Large intestine (tissue), 3 donors: ENCODE measurements at regions not wholly inside any gene's neighbourhood (a gene's known extent, or its start where the extent isn't known, plus 50 kb on each side); places are given as distances from the start of the nearest gene placed in this dataset.

Source experiments
- DNase-seq, 2 donors: peaks; one replicate each; pipeline versions ENCODE4 v3.0.0 to v3.0.0-alpha.2; 2013
- H3K27ac ChIP-seq: one replicate; pipeline ENCODE4 v1.5.1; 2013; ENCODE audit warnings: low read length
- H3K27me3 ChIP-seq: 2 replicates; pipeline ENCODE4 v1.6.1; 2013; ENCODE audit warnings: low read length; ENCODE audit not compliant: control insufficient read depth, insufficient read depth
- H3K36me3 ChIP-seq: 2 replicates; pipeline ENCODE4 v1.6.1; 2013; ENCODE audit warnings: low read length; ENCODE audit not compliant: control insufficient read depth, insufficient read depth
- H3K4me1 ChIP-seq: one replicate; pipeline ENCODE4 v1.6.1; 2013; ENCODE audit warnings: low read length; ENCODE audit not compliant: control insufficient read depth, insufficient read depth
- H3K4me3 ChIP-seq: one replicate; pipeline ENCODE4 v1.5.1; 2013; ENCODE audit warnings: low read length
- H3K9me3 ChIP-seq: one replicate; pipeline ENCODE4 v1.6.1; 2013; ENCODE audit warnings: mild to moderate bottlenecking, low read depth, low read length, moderate library complexity; ENCODE audit not compliant: control insufficient read depth
- WGBS: methylation state at CpG from one replicate; pipeline ENCODE4 v1.1.5; 2013; ENCODE audit warnings: low lambda C conversion rate; ENCODE audit not compliant: insufficient coverage; 5-methylcytosine and 5-hydroxymethylcytosine counted together

DNA sequence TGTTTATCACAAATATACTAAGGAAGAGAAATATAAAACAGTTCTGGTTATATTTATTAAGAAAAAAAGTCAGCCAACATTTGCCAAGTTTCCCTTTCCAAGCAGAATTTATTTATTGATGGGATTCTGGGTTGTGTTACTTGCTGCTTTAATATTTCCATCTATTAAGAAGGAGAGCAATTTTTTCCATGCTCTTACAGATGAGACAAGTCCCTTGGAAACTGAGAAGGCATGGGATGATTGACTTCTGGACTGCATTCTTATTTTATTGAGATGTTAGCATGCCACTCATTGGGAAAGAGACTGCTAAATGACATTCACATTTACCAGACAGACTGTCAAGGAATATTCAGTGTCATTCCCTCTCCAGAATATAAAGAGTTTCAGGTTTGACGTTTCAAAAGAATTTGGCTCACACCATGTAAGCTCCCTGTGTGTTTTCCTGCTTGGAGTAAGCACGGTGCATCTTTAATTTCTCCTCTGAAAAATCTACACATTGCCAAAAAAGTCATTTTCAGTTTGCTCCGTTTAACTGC lies 1565.2 kb upstream of the GOT2 start:
- WGBS, result 83% methylated on average over 1 of the region's 3 CpGs
- no peaks in the 10 kb centered on the region for H3K9me3 ChIP-seq
- DNase-seq, result no peak

DNA sequence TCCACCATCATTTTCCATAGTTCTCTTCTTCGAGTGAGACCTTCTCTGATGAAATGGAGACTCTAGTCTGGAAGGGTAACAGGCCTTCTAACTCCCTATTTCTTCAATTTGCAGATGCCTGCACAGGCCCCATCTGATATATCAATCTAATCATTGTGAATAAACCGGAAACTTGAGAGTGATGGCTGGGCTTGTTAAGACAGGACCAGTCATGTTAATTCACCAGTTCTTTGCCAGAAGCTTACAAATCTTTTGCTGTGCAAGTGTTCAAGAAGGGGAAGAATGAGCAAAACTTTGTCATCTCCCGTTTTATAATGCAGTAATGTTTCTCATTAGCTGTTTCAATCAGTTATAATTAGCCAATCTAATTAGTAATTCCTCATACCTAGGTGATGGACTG lies 1561.3 kb upstream of the GOT2 start:
- H3K4me1 ChIP-seq, result no peaks in the 10 kb centered on the region
- H3K27ac ChIP-seq, result no peak overlapping the region
- no peaks in the 10 kb centered on the region for H3K27me3 ChIP-seq
- 100% methylated on average over 1 of the region's 3 CpGs for WGBS
- no peaks in the 10 kb centered on the region for H3K9me3 ChIP-seq
- H3K4me3 ChIP-seq, result no peak overlapping the region
- no peaks in the 10 kb centered on the region for H3K36me3 ChIP-seq
- DNase-seq, result no peak

More for the DNA sequence above, 1565.2 kb upstream of the GOT2 start:
- Histone ChIP-seq H3K27ac (no peak overlapping the region), H3K36me3 (no peaks in the 10 kb centered on the region), H3K4me3 (no peak overlapping the region), H3K4me1 (no peaks in the 10 kb centered on the region), H3K27me3 (no peaks in the 10 kb centered on the region)

DNA sequence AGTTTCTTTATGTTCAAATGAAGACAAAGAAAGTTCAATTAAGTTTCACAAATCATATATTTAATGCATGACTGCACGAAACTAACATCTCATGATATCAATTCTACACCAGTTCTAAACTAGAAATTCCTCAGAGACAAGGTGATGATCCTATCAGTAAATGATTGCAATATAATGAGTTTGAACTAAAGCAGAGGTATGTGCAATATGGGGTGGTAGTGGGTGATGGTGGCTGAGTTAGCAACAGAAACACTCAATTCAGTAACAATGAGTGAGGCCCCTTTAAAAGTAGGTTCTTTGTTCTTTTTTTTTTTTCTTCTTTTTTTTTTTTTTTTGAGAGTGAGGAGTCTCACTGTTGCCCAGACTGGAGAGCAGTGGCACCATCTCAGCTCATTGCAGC lies 1551.7 kb upstream of the GOT2 start:
- no peak for DNase-seq
- no peaks in the 10 kb centered on the region for H3K36me3 ChIP-seq
- H3K27me3 ChIP-seq, result no peaks in the 10 kb centered on the region
- no CpG with 5 or more reads among the region's 1 CpG for WGBS
- no peak overlapping the region for H3K4me3 ChIP-seq
- no peaks in the 10 kb centered on the region for H3K4me1 ChIP-seq
- no peaks in the 10 kb centered on the region for H3K9me3 ChIP-seq
- no peak overlapping the region for H3K27ac ChIP-seq

DNA sequence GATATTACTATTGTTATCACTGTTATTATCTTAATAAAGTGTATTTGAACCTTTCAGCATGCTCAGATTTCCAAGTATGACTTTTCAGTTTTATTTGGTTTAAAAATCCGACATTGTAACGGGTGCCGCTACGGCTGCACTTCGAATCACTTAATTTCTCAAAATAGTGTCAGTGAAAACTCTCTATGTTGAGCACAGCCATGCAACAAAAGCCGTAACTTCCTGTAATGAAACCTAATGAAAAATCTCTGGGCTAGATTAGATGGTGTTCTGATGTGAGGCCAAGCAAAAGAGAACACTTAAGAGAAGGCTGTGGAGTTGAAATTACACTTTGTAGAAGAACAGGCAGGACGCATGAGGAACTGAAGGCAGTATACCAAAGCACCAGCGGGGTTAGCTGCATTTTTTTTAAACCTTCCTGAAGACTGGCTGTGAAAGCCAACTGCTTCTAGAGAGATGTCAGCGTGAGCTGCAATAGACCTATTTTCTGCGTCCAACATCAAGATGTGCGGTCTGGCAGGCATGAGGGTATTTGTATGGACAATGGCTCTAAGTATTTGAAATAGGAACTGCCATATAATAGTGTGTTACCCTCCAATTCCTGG lies 1545.0 kb upstream of the GOT2 start:
- Histone ChIP-seq H3K27me3 (no peaks in the 10 kb centered on the region), H3K4me1 (no peaks in the 10 kb centered on the region), H3K36me3 (no peaks in the 10 kb centered on the region), H3K9me3 (no peaks in the 10 kb centered on the region), H3K27ac (no peak overlapping the region), H3K4me3 (no peak overlapping the region)
- no peak for DNase-seq
- whole genome bisulfite sequencing, result 98% methylated on average over 8 of the region's 11 CpGs

DNA sequence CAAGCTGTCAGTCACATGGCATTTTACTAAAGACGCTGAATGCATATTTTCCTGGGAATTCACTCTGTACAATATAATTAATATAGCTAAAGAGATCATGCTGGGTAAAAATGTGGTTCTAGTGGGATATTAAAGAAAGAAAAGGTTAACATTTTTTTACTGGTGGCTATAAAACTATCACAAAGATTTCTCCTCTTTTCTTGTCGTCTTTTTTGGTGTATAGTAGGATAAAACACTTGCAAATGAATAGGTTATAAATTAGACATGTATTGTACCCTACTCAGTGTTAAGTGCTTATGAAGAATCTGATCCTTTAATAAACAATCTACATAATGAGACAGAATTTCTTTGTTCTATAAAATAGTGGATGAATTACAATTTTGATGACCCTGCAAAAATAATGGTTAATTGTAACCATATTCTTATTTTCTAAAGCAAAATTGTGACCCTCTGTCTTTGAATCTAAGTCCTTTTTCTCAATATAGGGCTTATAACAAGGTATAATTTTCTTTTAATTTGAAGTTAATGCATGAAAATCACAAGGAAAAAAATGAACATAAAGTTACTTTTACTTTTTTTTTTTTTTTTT lies 1540.4 kb upstream of the GOT2 start:
- Histone ChIP-seq H3K27me3 (no peaks in the 10 kb centered on the region), H3K27ac (no peak overlapping the region), H3K36me3 (no peaks in the 10 kb centered on the region), H3K4me3 (no peak overlapping the region), H3K4me1 (no peaks in the 10 kb centered on the region), H3K9me3 (no peaks in the 10 kb centered on the region)
- WGBS, result 67% methylated on average over 1 of the region's 2 CpGs
- no peak for DNase-seq

- no peak for DNase-seq
- Histone ChIP-seq H3K27ac (no peak overlapping the region), H3K4me3 (no peak overlapping the region), H3K27me3 (no peaks in the 10 kb centered on the region), H3K9me3 (no peaks in the 10 kb centered on the region), H3K4me1 (no peaks in the 10 kb centered on the region), H3K36me3 (no peaks in the 10 kb centered on the region)
These were observed 1537.7 kb upstream of the GOT2 start for GRCh38 chr16:60271781-60272180.

- WGBS, result 100% methylated on average over 1 of the region's 3 CpGs
- no peaks in the 10 kb centered on the region for H3K4me1 ChIP-seq
- no peak for DNase-seq
These were observed 1537.1 kb upstream of the GOT2 start for GRCh38 chr16:60271025-60271771.

DNA sequence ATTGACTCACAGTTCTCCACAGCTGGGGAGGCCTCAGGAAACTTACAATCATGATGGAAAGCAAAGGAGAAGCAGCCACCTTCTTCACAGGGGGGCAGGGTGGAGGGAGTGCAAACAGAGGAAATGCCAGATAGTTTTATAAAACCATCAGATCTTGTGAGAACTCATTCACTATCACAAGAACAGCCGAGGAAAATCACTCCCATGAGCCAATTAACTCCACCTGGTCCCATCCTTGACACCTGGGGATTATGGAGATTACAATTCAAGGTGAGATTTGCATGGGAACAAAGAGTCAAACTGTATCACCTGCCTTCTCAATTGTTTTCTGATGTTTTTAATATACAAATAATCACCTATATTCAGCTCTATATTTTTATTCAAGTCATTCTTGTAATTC lies 1527.3 kb upstream of the GOT2 start:
- no CpG with 5 or more reads among the region's 1 CpG for WGBS
- no peaks in the 10 kb centered on the region for H3K9me3 ChIP-seq
- no peaks in the 10 kb centered on the region for H3K4me1 ChIP-seq

More at GRCh38 chr16:60271025-60271771, 1537.1 kb upstream of the GOT2 start:
- Histone ChIP-seq H3K27me3 (no peaks in the 10 kb centered on the region), H3K27ac (no peak overlapping the region), H3K36me3 (no peaks in the 10 kb centered on the region), H3K9me3 (no peaks in the 10 kb centered on the region), H3K4me3 (no peak overlapping the region)

GRCh38 chr16:60259956-60260355 lies 1525.8 kb upstream of the GOT2 start:
- Histone ChIP-seq H3K4me1 (no peaks in the 10 kb centered on the region), H3K36me3 (no peaks in the 10 kb centered on the region), H3K27ac (no peak overlapping the region), H3K4me3 (no peak overlapping the region), H3K9me3 (no peaks in the 10 kb centered on the region), H3K27me3 (no peaks in the 10 kb centered on the region)
- no peak for DNase-seq
- WGBS, result 83% methylated on average over 1 of the region's 2 CpGs

More for the DNA sequence above, 1527.3 kb upstream of the GOT2 start:
- Histone ChIP-seq H3K27me3 (no peaks in the 10 kb centered on the region), H3K36me3 (no peaks in the 10 kb centered on the region), H3K27ac (no peak overlapping the region), H3K4me3 (no peak overlapping the region)
- DNase-seq, result no peak

DNA sequence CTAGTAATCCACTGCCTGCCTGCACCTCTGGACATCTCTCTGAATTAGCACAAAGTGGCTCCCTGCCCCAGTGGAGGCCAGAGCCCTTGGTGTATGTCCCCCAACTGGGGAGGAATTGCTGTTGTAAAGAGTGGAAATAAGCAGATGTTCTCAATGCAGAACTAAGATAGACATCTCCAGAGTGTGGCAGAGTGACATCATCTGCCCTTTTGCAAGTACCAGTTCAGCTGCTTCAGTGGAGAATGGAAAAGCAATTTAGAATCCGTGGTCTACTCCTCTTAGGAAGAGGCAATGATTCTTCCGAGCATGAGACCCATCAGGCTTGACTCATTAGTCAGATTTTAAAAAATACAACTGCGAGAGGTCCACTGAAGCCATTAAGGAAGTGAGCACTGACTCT lies 1512.0 kb upstream of the GOT2 start:
- no peaks in the 10 kb centered on the region for H3K4me1 ChIP-seq
- WGBS, result no CpG with 5 or more reads among the region's 3 CpGs

More for the DNA sequence above, 1512.0 kb upstream of the GOT2 start:
- H3K4me3 ChIP-seq, result no peak overlapping the region
- no peaks in the 10 kb centered on the region for H3K9me3 ChIP-seq
- no peak for DNase-seq
- H3K27ac ChIP-seq, result no peak overlapping the region
- no peaks in the 10 kb centered on the region for H3K27me3 ChIP-seq
- no peaks in the 10 kb centered on the region for H3K36me3 ChIP-seq
